NCI-H2196 treated with DMSO at 0.1 percent for 48 hours (cell line): ENCODE measurements at regions not wholly inside any gene's neighbourhood (a gene's known extent, or its start where the extent isn't known, plus 50 kb on each side); places are given as distances from the start of the nearest gene placed in this dataset.

Experiments
- DNase-seq: peaks from one replicate; lab custom pipeline; 2025; ENCODE audit not compliant: unreplicated experiment; lab: John Stamatoyannopoulos, UW

DNA sequence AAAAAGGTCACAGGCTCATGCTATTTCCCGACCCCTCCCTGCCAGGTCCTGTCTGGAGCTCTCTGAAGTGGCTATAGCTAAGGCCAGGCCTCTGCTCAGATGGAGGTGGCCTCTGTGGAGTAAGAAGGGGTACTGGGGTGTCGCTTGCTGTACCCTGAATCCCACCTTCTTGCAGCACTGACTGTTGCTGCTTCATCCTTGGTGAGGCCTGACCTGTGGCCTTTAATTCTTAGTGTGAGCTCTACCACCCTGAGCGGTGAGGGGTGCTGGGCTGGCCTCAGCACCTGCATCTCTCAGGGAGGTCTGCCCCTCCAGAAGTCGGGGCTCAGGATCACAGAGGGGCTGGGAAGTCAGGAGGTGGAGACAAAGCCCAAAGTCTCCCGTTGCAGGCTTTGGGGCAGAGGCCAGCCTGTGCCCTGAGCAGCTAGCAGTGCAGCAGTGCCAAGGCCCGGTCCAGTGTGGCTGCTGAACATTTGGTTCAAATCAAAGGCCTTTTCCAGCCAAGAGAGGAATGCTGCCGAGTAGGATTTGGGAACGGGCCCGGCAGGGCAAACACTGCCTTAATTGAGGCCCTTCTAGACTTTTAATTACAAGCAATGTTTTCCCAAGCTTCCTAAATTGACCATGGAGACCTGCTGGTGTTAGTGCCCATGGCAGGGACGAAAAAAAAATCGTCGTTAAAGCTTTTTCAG lies 133.5 kb upstream of the HAAO start:
- no peak for DNase-seq

DNA sequence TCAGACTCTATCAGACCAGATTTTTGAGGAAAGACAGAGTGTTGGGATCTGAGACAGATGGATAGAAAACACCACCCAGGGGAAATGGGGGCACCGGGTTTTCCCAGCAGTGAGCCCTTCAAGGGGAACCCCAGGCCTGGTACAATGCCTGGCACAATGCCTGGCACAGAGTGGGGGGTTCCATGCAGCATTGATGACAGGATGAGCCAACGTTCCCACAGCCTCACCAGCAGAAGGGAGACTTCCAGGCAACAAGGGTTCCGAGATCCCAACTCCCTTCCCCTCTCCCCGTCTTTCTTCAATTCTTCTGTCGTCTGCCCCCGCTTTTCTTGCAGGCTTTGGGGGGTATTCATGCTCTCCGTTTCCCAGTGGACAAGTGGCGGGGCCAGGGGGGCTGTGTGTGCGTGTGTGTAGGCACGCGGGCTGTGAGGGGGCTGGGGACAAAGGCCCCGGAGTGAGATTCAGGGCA lies 132.1 kb upstream of the HAAO start:
- no peak for DNase-seq

DNA sequence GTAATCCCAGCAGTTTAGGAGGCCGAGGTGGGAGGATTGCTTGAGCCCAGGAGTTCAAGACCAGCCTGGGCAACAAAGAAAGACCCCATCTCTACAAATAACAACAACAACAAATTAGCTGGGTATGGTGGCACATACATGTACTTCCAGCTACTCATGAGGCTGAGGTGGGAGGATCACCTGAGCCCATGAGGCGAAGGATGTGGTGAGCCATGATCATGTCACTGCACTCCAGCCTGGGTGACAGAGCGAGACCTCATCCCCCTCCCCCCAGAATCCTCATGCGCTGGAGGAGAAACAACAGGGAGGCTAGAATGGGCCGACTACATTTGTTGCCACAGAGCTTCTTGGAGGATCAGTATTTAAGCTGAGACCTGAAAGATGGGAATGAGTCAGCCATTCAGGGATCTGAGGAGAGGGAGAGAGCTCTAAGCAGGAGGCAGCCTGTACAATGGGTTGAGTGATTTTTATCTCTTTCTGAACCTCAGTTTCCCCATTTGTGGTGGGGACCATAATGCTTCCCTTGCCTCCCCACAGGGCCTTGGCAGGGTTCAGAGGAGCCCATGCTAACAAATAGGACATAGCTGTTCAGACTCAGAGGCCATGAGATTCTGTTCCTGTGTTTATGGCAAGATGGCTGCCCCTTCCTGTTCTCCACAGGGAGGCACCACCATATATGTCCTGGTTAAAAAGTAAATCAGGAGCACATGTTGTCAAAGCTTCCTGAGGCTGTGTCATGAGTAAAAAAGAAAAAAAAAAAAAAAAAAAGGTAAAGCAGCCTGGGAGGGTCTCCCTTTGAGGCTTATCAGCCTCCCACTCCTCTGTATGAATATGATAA lies 131.4 kb upstream of the HAAO start:
- DNase-seq, result no peak

DNA sequence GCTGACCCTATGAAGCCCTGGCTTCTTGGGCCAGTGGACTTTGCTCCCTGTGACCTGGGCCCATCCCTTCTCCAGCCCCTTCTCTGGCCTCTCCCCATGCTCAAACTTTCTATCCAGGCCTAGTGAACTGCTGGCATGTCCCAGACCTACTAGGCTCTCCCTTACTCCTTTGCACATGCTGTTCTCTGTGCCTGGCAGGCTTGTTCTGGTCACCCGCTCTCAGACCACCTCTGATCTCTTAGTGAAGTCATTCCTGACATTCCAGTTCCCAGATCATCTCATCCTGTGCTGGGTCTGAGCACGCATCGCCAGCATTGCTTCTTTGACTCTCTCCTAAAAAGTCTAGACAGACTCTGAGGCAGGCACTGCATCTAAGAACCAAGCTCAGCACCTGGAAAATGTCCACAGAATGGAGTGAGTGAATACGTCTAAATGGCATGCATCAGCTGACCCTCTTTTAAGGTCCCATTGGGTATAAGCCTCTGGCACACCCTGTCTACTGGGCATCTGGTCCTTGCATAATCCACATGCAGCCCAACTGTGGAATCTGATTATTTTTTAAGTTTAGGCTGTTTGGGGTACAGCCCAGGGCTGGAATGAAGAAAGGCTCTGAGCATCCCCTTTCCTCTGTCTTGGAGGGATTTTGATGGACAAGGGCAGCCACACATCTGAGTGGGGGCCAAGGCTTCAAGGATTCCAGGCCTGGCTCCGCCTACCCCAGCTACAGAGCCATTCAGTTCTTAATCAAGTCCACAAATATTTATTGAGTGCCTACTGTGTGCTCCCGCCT lies 130.6 kb upstream of the HAAO start:
- no peak for DNase-seq

DNA sequence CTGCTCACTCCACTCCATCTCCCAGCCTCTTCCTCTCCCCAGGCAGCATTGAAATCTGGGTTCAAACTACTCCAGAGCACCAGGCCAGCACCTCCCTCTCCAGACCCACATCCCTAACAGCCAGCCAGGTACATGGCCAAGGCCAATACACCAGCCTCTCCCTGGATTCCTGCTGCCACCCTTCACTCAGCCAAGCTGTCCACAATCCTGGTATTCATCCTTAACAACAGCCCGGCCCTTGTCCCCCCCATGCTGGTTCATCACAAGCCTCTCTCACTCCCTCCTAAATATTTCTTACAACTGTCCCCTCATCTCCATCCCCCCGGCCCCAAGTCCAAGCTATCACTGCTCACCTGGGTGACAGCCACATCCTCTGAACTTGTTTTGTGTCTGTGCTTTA lies 129.9 kb upstream of the HAAO start:
- no peak for DNase-seq

DNA sequence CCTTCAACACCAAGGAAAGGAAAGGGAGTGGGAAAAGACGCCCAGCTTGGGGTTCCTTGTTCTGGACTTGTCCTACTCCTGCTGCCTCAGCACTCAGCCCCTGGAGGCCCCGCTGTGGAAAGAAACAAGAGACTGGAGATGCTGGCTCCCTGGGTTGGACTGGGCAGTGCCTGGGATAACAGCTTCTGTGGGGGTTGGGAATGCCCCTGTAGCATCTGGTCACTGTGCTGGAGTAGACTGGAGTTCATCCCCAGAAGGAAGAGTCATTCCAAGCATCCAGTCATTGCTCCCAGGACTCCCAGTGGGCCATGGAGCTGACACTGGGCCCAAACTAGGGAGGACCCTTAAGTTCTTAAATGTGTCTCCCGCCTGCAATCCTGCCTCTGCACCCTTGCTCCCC lies 129.3 kb upstream of the HAAO start:
- no peak for DNase-seq

DNA sequence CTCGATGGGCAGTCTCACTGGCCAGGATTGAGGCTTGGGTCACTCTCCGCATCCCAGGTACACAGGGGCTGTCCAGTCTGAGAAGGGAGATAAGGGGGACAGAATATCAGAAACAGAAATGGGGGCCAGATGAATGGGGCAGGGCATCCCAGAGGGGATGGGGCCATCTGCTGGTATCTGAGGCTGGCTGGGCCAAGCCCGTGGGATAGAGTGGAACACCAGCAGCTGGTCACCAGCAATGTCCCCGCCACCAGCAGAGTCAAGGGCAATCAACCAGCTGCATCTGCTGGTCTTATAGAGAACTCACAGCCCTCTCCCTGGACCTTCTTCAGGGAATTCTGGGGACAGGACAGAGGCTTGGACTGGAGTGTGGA lies 128.8 kb upstream of the HAAO start:
- DNase-seq, result no peak

DNA sequence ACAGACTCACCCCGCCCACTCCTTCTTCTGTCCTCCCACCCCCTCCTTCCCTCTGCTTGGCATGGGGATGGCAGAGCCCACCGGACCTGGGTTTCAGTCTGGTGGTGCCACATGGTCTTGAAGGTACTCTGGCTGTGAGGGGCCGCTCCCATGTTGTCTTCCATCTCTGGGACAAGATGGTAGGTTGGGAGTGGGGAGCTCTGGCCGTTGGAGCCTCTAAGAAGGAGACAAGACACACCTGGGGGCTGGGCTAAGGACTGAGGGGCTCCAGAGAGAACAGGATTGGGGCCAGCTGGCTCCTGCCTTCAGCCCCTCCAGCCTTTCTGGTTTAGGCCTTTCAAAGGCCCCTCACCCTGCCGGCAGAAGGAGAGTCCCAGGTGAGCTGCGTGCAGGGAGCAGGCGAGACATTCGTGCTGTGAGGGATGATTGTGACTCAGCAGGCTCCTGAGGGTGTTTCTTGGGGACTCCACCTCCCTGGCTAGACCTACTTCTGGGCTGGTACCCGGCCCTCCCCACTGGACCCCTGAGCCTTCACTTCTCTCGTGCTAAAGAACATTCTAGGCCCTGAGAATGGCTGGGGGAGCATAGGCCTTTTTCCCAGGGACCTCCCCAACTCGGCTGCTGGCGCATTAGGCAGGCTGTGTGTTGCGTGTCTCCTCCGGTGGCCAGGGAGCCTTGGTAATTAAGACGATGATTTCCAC lies 128.2 kb upstream of the HAAO start:
- DNase-seq, result no peak

DNA sequence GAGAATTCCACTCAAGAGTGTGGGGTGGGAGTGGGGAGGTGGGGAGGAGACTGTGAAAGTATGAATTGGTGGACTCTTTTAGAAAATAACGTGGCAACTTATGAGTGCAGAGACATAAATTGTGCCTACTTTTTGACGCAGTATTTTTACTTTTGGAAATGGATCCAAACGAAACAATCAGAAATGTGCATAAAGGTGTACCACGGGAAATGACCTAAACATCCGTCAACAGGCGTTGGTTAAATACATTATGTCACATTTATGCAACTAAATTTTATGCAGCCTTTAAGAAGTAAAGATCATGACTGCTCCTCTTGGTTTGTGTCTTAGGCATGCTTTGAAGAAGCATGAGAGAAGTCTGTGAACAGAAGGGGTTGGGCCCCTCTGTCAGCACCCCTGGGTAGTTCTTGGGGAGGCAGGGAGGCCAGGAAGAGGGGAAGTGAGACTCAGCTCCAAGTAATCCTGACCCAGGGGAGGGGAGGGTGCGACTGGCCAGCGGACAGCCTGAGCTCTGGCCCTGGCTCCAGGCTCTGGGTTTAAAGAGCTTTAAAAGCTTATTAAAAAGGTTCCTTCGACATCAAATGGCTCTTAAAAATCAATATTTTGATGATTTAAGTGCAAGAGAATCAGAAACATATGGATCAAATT lies 126.4 kb upstream of the HAAO start:
- no peak for DNase-seq

DNA sequence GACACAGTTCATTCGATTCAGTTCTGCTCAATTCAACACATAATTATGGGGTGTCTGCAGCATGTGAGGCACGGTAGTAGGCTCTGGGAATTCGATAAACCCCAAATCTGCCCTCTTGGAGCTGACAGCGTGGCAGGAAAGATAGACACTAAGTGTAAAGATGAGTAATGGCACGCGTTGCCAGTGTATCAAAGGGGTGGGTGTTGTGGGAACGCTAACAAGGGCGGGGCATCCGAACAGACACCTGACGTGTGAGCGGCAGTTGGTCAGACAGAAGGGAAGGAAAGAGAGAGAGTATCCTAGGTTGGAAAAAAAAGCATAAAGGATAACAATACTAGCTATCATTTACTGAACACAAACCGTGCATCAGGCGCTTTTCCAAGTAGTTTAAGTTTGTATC lies 125.7 kb upstream of the HAAO start:
- no peak for DNase-seq

DNA sequence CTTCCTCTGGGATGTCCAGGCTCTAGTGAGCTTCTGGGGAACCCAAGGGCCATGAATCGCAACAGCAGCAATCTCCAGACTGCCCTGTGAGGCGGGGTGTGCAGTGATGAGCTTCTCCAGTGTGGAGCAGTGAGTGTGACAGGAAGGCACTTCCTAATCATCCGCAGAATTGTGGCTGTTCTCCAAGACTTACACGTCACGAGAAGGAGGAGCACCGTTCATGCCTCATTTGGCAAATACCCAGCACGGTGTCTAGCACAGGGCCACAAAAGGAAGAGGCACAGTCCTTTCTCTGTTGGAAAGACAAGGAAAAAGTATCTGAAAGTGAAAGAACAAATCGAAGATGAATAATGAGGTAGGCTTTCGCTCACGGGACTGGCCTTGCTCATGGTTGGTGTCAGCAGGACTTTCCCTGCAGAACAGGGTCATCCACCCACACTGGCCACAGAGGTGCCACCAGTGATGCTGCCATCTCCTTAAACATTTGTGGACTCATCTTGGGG lies 125.1 kb upstream of the HAAO start:
- no peak for DNase-seq

DNA sequence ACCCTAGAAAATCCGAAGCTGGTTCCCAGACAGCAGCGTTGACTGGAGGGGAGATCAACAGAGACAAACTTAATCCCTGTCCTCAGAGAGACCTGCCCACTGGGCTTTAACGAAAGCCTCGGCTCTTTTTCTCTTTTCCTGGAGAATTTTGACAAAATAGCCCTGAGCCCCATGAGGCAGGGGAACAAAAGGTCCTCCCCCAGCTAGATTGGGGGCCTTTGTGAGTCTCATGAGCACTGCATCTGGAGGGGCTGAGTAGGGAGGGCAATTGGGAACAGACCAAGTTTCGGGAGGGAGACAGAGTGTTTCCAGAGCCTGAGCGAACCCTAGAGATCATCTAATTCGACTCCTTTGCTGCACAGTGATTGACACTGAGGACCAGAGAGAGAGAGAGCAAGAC lies 123.9 kb upstream of the HAAO start:
- no peak for DNase-seq

DNA sequence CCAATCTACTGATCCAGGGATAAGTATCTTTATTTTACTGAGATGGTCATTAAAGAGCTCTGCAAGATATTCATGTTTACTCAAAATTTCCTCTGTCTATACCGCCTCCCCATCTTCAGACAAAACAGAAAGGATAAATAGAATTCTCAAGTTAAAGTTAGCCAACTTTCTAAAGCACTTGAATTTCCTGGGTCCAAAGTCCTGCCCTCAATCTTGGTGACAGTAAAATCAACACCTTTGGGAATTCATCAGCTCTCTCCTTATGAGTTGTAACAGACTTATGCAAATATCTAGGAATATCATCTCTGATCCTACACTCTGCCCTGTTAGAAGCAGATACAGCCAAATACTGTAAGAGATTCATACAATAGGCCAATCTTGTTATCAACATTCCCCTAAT lies 122.5 kb upstream of the HAAO start:
- DNase-seq, result no peak

DNA sequence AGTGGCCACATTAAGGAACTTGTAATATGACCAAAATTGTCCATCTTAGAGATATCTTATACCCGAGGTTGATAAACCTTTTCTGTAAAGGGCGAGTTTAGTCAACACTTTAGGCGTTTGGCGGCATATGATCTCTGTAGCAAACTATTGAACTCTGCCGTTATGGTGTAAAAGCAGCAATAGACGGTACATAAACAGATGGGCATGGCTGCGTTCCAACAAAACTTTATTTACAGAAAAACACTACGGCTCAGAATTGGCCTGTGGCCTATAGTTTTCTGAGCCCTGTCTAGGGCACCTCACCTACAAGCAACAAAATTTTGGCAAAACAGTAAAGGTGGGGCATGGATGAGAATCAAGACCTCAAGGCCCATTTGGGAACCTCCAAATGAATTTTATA lies 121.9 kb upstream of the HAAO start:
- DNase-seq, result no peak

DNA sequence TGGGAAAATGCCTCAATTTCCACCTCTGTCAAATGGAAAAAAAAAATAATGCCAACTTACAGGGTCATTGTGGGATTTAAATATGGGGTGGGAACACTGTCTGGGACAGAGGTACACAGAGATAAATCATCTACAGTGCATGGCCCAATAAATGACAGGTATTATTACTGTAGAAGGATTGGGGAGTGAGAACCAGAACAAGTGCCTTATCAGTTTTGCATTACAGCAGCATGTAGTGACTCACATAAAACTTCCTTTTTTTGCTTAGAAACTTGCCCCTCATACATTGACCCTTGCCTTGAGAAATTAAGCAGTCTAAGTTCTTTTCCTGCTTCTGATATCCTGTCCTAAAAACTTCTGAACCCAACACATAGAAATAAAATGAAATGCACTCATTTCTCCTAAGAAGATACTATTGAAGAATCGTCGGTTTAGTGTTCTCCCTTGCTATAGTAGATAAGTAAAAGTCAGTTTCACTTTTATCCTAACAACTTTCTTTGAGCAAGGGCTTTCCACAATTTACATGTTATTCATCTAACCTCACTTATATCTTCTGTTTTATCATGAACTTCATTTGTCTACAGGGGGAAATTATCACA lies 121.0 kb upstream of the HAAO start:
- DNase-seq, result no peak

DNA sequence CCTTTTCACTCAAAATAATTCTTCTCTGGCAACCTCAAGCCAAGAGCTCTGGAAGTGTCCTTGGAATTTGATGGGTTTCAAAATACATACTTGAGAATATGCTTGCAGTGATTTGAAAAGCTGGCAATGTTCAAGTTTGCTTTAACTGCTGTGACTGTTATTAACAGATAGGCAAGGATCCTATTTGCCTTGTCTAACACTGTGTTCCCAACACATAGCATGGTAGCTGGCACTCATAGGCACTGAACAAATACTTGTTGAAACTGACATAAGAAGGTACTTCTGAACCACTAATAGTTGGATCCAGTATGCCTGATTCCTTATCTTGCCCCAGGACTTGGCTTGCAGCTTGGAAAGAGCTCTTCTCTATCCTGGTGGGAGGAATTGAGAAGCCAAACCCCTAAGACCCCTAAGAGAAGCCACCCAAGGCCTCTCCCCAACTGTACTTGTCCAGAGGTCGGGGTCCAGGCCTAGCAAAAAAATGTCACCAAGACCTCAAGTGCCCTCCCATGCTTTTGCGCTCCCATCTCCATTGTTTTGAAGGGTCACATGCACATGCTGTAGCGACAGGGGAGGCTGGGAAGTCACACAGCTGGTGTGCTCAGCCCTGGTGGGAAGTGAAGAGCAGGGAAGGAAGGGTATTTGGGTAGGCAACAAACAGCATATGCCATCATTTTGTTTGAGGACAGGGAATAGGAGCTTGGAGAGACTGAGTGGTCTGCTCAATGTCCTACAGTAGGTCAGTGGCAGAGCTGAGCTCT lies 118.4 kb upstream of the HAAO start:
- DNase-seq, result no peak

DNA sequence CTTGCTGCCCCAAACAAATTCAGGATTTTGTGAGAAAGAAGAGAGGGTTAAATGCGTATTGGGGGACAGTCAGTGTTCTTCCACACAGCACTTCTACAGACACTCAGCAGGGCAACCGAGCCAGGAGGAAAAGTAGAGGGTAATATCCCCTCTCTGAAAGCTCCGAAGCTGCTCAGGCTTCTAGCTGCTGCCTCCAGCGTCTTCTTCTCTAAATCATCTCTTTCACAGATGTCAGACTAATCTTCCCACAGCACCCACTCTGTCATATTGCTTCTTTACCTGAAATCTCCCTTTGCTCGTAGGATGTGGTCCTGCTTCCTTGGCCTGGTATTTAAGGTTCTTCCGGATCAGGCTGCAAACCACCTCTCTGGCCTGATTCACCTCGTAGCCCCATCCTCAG lies 117.6 kb upstream of the HAAO start:
- DNase-seq, result no peak

DNA sequence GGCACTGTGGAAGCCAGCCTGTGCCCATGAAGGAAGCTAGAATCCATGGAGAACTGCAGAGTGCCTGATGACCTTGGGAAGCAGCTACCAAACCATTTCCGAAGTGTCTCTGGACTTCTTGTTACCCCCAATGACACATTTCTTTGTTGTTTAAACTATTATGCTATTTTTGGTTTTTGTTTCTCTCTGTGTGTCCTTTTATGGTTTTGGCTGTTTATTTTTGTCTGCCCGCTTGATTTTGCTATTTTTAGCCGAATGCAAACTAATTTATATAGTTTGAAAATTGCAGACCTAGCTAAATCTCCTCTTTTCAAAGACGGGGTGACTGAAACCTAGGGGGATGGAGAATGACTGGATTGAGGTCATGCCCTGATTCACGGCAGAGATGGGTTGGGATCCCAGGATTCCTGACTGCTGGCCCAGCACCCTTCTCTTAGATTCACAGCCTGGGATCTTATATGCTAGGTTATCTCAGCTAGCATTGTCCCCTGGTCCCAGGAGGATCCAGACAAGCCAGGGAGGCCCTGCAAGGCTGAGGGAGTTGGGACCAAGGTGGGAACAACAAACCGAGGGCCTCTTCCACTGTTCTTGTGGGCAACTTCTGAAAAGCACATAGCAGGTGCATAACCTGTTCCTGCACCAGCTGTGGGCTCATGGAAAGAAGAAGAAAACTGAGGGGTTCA lies 116.3 kb upstream of the HAAO start:
- no peak for DNase-seq

DNA sequence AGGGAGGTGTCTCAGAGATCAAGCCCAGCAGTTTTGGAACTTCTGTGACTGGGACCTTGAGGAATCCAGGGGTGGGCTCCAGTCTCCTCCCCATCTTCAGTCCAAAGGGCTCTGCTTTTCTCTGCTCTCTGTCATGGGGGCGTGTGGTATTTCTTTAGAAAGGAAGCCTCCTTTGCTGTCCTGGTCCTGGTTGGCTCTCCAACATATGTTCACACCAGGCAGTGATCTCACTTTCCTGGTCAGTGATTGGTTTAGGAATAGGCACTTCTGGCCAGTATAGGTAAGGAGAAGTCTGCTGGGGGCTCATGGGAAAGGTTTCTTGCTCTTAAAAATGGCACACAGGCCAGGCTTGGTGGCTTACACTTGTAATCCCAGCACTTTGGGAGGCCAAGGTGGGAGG lies 115.5 kb upstream of the HAAO start:
- DNase-seq, result no peak
